BE2C (cell line): ENCODE measurements at regions not wholly inside any gene's neighbourhood (a gene's known extent, or its start where the extent isn't known, plus 50 kb on each side); places are given as distances from the start of the nearest gene placed in this dataset.

Source experiments
- DNase-seq: peaks from one replicate; pipeline ENCODE4 v3.0.0-alpha.2; 2020
- H3K27me3 ChIP-seq: fragments of 250-450 bp; sonication (Bioruptor Pico); 2 replicates; pipeline ENCODE4 v1.5.1; 2020; ENCODE audit warnings: mild to moderate bottlenecking
- H3K36me3 ChIP-seq: fragments of 250-450 bp; sonication (Bioruptor Pico); 2 replicates; pipeline ENCODE4 v1.5.1; 2020; ENCODE audit warnings: mild to moderate bottlenecking
- H3K4me1 ChIP-seq: fragments of 250-450 bp; sonication (Bioruptor Pico); 2 replicates; pipeline ENCODE4 v1.5.1; 2020
- H3K4me3 ChIP-seq: 2 replicates; pipeline ENCODE4 v1.5.1; 2011; ENCODE audit warnings: low read depth, low read length
- H3K9me3 ChIP-seq: fragments of 250-450 bp; sonication (Bioruptor Pico); 2 replicates; pipeline ENCODE4 v1.5.1; 2020
- TF ChIP-seq, protein P1 (sequence below): IDR thresholded peaks from 2 replicates; pipeline ENCODE4 v1.5.1; 2012; ENCODE audit warnings: mild to moderate bottlenecking, low read depth, low read length

- Histone ChIP-seq H3K36me3 (no peaks in the 10 kb centered on the region), H3K9me3 (no peaks in the 10 kb centered on the region), H3K27me3 (no peaks in the 10 kb centered on the region), H3K4me3 (no peak overlapping the region), H3K4me1 (no peaks in the 10 kb centered on the region)
- TF ChIP-seq, protein P1, sequence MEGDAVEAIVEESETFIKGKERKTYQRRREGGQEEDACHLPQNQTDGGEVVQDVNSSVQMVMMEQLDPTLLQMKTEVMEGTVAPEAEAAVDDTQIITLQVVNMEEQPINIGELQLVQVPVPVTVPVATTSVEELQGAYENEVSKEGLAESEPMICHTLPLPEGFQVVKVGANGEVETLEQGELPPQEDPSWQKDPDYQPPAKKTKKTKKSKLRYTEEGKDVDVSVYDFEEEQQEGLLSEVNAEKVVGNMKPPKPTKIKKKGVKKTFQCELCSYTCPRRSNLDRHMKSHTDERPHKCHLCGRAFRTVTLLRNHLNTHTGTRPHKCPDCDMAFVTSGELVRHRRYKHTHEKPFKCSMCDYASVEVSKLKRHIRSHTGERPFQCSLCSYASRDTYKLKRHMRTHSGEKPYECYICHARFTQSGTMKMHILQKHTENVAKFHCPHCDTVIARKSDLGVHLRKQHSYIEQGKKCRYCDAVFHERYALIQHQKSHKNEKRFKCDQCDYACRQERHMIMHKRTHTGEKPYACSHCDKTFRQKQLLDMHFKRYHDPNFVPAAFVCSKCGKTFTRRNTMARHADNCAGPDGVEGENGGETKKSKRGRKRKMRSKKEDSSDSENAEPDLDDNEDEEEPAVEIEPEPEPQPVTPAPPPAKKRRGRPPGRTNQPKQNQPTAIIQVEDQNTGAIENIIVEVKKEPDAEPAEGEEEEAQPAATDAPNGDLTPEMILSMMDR: no peak
- no peak for DNase-seq
These were observed 280.9 kb downstream of the HRH4 start for GRCh38 chr18:24741321-24741720.

GRCh38 chr18:24741965-24742724 is 281.7 kb downstream of the HRH4 start:
- no peak overlapping the region for H3K4me3 ChIP-seq
- no peaks in the 10 kb centered on the region for H3K4me1 ChIP-seq
- no peaks in the 10 kb centered on the region for H3K27me3 ChIP-seq
- no peak for DNase-seq
- no peaks in the 10 kb centered on the region for H3K9me3 ChIP-seq
- no peaks in the 10 kb centered on the region for H3K36me3 ChIP-seq
- TF ChIP-seq, protein P1: no peak

DNA sequence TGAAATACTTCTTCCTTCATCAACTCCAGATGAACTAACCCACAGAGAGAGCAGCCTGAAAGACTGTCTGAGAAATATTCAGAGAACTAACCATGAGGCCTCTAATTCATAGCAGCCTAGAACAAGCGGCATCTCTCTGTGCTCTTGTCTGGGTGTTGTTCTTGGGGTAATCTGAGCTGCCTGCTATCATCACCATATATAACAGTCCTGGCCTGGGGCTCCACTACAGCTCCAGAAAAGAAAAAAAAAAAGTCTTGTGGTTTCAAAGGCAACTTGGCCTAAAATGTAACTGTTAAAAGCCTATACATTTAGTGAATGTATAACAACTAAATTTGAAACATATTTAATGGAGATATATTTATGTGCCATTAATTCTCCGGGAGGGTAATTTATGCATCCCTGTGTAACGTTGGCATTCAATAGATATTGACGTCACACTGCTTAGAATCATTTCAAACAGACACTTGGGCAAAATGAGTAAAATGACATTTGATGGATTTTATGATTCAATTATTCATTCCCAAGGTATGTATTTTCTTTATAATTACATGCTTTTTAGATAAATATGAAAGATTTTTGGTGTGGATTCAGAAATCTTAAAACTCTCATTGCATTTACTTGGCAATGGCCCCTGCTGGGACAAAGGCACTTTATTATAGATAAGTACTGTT is 294.3 kb downstream of the HRH4 start:
- H3K9me3 ChIP-seq: no peaks in the 10 kb centered on the region
- no peaks in the 10 kb centered on the region for H3K27me3 ChIP-seq
- H3K36me3 ChIP-seq: no peaks in the 10 kb centered on the region
- TF ChIP-seq, protein P1: no peak
- no peak overlapping the region for H3K4me3 ChIP-seq
- H3K4me1 ChIP-seq: no peaks in the 10 kb centered on the region
- no peak for DNase-seq

GRCh38 chr18:24756385-24756784 is 295.9 kb downstream of the HRH4 start:
- H3K9me3 ChIP-seq: no peaks in the 10 kb centered on the region
- DNase-seq: no peak
- H3K36me3 ChIP-seq: no peaks in the 10 kb centered on the region
- TF ChIP-seq, protein P1: no peak
- no peaks in the 10 kb centered on the region for H3K4me1 ChIP-seq
- H3K4me3 ChIP-seq: no peak overlapping the region
- H3K27me3 ChIP-seq: no peaks in the 10 kb centered on the region

DNA sequence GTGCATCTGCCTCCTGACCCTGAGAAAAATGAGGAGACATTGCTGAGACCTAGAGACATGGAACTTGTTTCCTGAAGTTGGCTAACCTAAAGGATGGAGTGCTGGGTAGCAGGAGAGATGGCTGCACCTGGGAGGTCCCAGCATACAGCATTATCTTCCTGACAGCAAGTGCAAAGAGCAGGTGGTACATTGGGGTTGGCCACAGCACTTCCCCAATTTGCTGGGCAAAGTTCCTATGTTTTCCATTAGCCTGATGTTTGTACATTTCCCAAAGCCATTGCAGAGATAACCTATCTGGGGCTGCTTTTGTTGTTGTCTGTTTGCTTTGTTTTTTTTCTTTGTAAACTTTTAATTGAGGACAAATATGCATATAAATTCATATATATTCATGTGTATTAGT is 296.7 kb downstream of the HRH4 start:
- no peaks in the 10 kb centered on the region for H3K4me1 ChIP-seq
- no peak for DNase-seq
- no peaks in the 10 kb centered on the region for H3K36me3 ChIP-seq
- no peaks in the 10 kb centered on the region for H3K27me3 ChIP-seq
- no peak overlapping the region for H3K4me3 ChIP-seq
- no peaks in the 10 kb centered on the region for H3K9me3 ChIP-seq
- TF ChIP-seq, protein P1: no peak

- H3K27me3 ChIP-seq: no peaks in the 10 kb centered on the region
- TF ChIP-seq, protein P1: no peak
- no peak for DNase-seq
- no peak overlapping the region for H3K4me3 ChIP-seq
- H3K4me1 ChIP-seq: no peaks in the 10 kb centered on the region
- H3K9me3 ChIP-seq: no peaks in the 10 kb centered on the region
- no peaks in the 10 kb centered on the region for H3K36me3 ChIP-seq
These were observed 301.3 kb downstream of the HRH4 start for GRCh38 chr18:24761765-24762164.
